ENCODE measurements at regions not wholly inside any gene's neighbourhood (a gene's known extent, or its start where the extent isn't known, plus 50 kb on each side); places are given as distances from the start of the nearest gene placed in this dataset.
"Not testable (repeated sequence)": the region's sequence is repeated elsewhere in the genome, so short reads cannot be mapped to it uniquely, and the experiment has no call there.

- intact Hi-C loops (cut with DNase I; ENCODE audit: low total_unique reads) = no loop called here
- Histone ChIP-seq H3K4me1 (no peaks in the 10 kb centered on the region), H3K36me3 (no peaks in the 10 kb centered on the region), H3K4me3 (no peak overlapping the region), H3K27me3 (replicated peaks in 1 of 7) (no peaks in the 10 kb centered on the region), H3K27ac (no peak overlapping the region), H3K9me3 (peaks cover 0 to 4% (median 1%) of the 10 kb centered on the region in 8 donors)
- no peak for DNase-seq
- no peak for TF ChIP-seq POLR2A (IDR thresholded peaks at IDR 0.05)
- TF ChIP-seq POLR2AphosphoS5 (IDR thresholded peaks at IDR 0.05) = no peak
- TF ChIP-seq CTCF (IDR thresholded peaks at IDR 0.05 in 8 of 11, conservative IDR thresholded peaks at IDR 0.05 in 3 of 11) = no peak
- WGBS, 5 donors = 92 to 98% (median 94%) methylated on average over 5 of the region's 5 CpGs
Observed at GRCh38 chr13:97890573-97890972, 62.9 kb upstream of the IPO5 start.

- H3K4me1 ChIP-seq; H3K36me3 ChIP-seq; H3K4me3 ChIP-seq; H3K9me3 ChIP-seq; H3K27me3 ChIP-seq (replicated peaks in 1 of 7); intact Hi-C loops (cut with DNase I; ENCODE audit: low total_unique reads); DNase-seq; H3K27ac ChIP-seq: not testable (repeated sequence)
- WGBS, 5 donors = 66 to 94% (median 84%) methylated on average over 8 of the region's 8 CpGs
Observed at GRCh38 chr13:97891964-97892363, 61.5 kb upstream of the IPO5 start.

GRCh38 chr13:97892717-97893116, 60.8 kb upstream of the IPO5 start:
- intact Hi-C loops (cut with DNase I; ENCODE audit: low total_unique reads) = no loop called here
- Histone ChIP-seq H3K9me3 (peaks cover 0 to 5% (median 4%) of the 10 kb centered on the region in 8 donors), H3K27ac (no peak overlapping the region), H3K27me3 (replicated peaks in 1 of 7) (no peaks in the 10 kb centered on the region), H3K36me3 (no peaks in the 10 kb centered on the region), H3K4me3 (no peak overlapping the region), H3K4me1 (no peaks in the 10 kb centered on the region)
- 86 to 93% (median 89%) methylated on average over 3 of the region's 3 CpGs for WGBS, 5 donors
- DNase-seq = no peak
- no peak for TF ChIP-seq POLR2A (IDR thresholded peaks at IDR 0.05)
- no peak for TF ChIP-seq CTCF (IDR thresholded peaks at IDR 0.05 in 8 of 11, conservative IDR thresholded peaks at IDR 0.05 in 3 of 11)
- TF ChIP-seq POLR2AphosphoS5 (IDR thresholded peaks at IDR 0.05) = no peak

- WGBS, 5 donors = 84 to 90% (median 84%) methylated on average over 1 of the region's 1 CpG
Observed at GRCh38 chr13:97895383-97895782, 58.1 kb upstream of the IPO5 start.

More at GRCh38 chr13:97895383-97895782, 58.1 kb upstream of the IPO5 start:
- no peaks in the 10 kb centered on the region for H3K36me3 ChIP-seq
- intact Hi-C loops (cut with DNase I; ENCODE audit: low total_unique reads) = no loop called here
- no peaks in the 10 kb centered on the region for H3K27me3 ChIP-seq (replicated peaks in 1 of 7)
- DNase-seq = no peak
- no peak overlapping the region for H3K27ac ChIP-seq
- H3K4me1 ChIP-seq = no peaks in the 10 kb centered on the region
- peaks cover 0 to 5% (median 4%) of the 10 kb centered on the region in 8 donors for H3K9me3 ChIP-seq
- TF ChIP-seq POLR2AphosphoS5 (IDR thresholded peaks at IDR 0.05) (no peak), POLR2A (IDR thresholded peaks at IDR 0.05) (no peak), CTCF (IDR thresholded peaks at IDR 0.05 in 8 of 11, conservative IDR thresholded peaks at IDR 0.05 in 3 of 11) (no peak)
- no peak overlapping the region for H3K4me3 ChIP-seq
